ENCODE measurements at regions not wholly inside any gene's neighbourhood (a gene's known extent, or its start where the extent isn't known, plus 50 kb on each side); places are given as distances from the start of the nearest gene placed in this dataset.

DNA sequence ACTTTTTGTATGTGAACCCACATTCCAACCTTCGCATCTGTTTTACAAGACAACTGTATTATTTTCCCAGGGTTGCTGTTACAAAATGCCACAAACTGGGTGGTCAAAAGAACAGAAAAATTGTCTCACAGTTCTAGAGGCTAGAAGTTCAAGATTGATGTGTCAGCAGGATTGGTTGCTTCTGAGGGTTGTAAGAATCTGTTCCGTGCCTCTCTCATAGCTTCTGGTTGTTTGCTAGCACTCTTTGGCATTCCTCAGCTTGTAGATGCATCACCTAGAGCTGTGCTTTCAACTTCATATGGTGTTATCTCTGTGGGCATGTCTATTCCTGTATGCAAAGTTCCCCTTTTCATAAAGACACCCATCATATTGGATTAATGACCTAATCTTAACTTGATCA, 1067.2 kb downstream of the EPHA7 start:
- TF ChIP-seq, protein P1, sequence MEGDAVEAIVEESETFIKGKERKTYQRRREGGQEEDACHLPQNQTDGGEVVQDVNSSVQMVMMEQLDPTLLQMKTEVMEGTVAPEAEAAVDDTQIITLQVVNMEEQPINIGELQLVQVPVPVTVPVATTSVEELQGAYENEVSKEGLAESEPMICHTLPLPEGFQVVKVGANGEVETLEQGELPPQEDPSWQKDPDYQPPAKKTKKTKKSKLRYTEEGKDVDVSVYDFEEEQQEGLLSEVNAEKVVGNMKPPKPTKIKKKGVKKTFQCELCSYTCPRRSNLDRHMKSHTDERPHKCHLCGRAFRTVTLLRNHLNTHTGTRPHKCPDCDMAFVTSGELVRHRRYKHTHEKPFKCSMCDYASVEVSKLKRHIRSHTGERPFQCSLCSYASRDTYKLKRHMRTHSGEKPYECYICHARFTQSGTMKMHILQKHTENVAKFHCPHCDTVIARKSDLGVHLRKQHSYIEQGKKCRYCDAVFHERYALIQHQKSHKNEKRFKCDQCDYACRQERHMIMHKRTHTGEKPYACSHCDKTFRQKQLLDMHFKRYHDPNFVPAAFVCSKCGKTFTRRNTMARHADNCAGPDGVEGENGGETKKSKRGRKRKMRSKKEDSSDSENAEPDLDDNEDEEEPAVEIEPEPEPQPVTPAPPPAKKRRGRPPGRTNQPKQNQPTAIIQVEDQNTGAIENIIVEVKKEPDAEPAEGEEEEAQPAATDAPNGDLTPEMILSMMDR (IDR thresholded peaks at IDR 0.05) = no peak
- POLR2A ChIA-PET = no interaction called here
- no peaks in the 10 kb centered on the region for H3K27me3 Mint-ChIP-seq
- no peaks in the 10 kb centered on the region for H3K4me1 Mint-ChIP-seq (ENCODE audit: low read depth)
- intact Hi-C loops (cut with micrococcal nuclease) = no loop called here
- CTCF ChIA-PET = no interaction called here
- H3K36me3 Mint-ChIP-seq (ENCODE audit: low read depth) = no peaks in the 10 kb centered on the region
- ATAC-seq = no peak
- peaks cover 7% of the 10 kb centered on the region for H3K9me3 Mint-ChIP-seq
- H3K27ac Mint-ChIP-seq = no peak overlapping the region
- DNase-seq = no peak
- no peak overlapping the region for H3K4me3 Mint-ChIP-seq

DNA sequence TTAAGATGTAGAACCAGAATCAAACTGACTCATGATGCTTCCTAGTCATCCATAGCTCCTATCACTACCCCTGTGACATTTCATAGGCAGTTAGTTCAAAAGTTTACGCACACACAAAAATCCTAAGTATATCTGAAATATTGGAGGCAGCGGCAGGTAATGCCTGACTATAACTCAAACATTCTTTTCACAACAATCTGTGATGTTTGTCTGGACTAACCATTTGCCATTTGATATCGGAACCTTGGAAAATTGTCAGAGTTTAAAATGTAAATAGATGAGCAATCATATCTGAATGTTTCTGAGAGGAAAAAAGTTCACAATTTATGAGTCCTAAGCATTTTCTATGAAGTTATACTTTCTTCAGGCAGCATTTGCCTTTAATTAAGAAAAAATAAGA, 1078.2 kb downstream of the EPHA7 start:
- Mint-ChIP-seq H3K27me3 (no peaks in the 10 kb centered on the region), H3K36me3 (ENCODE audit: low read depth) (no peaks in the 10 kb centered on the region), H3K9me3 (no peaks in the 10 kb centered on the region), H3K27ac (no peak overlapping the region), H3K4me1 (ENCODE audit: low read depth) (no peaks in the 10 kb centered on the region), H3K4me3 (no peak overlapping the region)
- DNase-seq (no peak), ATAC-seq (no peak)
- ChIA-PET POLR2A (no interaction called here), CTCF (no interaction called here)
- TF ChIP-seq, protein P1 (IDR thresholded peaks at IDR 0.05) = no peak
- intact Hi-C loops (cut with micrococcal nuclease) = no loop called here

DNA sequence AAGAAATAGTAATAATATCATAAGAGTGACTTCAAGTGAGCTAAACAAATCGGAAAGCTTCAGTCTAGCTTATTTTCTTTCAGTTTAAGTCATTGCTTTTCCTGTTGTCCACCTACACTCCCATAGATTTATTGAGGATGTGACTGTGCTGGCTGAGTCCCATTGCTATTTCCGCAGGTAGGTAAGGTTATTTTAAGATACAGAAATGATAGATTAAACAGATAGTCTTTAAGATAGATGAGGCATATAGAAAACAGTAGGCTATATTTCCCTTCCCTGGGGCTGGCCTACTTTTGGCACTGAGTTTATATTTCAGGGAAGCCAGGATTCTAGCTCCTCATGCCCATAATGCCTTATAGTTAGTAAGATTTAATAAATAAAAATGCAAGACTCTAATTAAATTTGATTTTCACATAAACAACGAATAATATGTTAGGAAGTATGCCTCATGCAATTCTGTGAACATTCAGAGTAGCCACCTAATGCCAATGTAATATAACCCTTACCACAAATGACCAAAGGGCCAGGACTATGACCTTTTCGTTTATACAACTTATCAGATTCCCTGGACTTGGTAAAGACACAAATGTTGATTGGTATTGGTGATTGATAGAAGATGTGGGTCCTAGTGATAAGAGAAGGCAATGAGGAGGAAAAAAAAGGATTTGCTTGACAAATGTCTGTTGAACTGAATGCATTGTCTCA, 1079.3 kb downstream of the EPHA7 start:
- Mint-ChIP-seq H3K27me3 (no peaks in the 10 kb centered on the region), H3K36me3 (ENCODE audit: low read depth) (no peaks in the 10 kb centered on the region), H3K4me1 (ENCODE audit: low read depth) (no peaks in the 10 kb centered on the region), H3K9me3 (no peaks in the 10 kb centered on the region), H3K4me3 (no peak overlapping the region), H3K27ac (no peak overlapping the region)
- DNase-seq (no peak), ATAC-seq (no peak)
- intact Hi-C loops (cut with micrococcal nuclease) = no loop called here
- CTCF ChIA-PET = interaction anchor here (1.0 kb wide), 1 partner anchor 9 kb away, joined by 4 read pairs; no protein-coding TSS in a partner anchor
- POLR2A ChIA-PET = no interaction called here
- TF ChIP-seq, protein P1 (IDR thresholded peaks at IDR 0.05) = no peak

DNA sequence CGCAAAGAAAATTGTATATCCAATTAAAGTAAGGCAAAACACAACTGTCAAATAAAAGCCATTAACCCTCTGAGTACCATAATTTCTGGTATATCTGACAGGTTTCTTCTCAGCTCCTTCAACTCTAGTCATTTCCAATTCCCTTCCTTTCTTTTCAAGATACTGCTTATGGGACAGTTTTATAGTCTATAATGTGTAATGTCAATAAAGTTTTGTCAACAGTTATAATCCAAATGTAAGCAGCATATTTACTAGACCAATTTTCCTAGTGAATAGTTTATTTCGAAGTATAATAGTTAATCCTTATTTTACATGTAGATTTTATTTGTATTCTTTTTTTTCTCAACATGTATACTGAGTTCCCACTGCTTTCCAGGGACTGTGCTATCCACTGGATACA, 1081.8 kb downstream of the EPHA7 start:
- H3K4me3 Mint-ChIP-seq = no peak overlapping the region
- DNase-seq (no peak), ATAC-seq (no peak)
- no peaks in the 10 kb centered on the region for H3K27me3 Mint-ChIP-seq
- H3K9me3 Mint-ChIP-seq = no peaks in the 10 kb centered on the region
- ChIA-PET POLR2A (no interaction called here), CTCF (no interaction called here)
- H3K36me3 Mint-ChIP-seq (ENCODE audit: low read depth) = no peaks in the 10 kb centered on the region
- TF ChIP-seq, protein P1 (IDR thresholded peaks at IDR 0.05) = no peak
- no peak overlapping the region for H3K27ac Mint-ChIP-seq
- intact Hi-C loops (cut with micrococcal nuclease) = no loop called here
- H3K4me1 Mint-ChIP-seq (ENCODE audit: low read depth) = no peaks in the 10 kb centered on the region

DNA sequence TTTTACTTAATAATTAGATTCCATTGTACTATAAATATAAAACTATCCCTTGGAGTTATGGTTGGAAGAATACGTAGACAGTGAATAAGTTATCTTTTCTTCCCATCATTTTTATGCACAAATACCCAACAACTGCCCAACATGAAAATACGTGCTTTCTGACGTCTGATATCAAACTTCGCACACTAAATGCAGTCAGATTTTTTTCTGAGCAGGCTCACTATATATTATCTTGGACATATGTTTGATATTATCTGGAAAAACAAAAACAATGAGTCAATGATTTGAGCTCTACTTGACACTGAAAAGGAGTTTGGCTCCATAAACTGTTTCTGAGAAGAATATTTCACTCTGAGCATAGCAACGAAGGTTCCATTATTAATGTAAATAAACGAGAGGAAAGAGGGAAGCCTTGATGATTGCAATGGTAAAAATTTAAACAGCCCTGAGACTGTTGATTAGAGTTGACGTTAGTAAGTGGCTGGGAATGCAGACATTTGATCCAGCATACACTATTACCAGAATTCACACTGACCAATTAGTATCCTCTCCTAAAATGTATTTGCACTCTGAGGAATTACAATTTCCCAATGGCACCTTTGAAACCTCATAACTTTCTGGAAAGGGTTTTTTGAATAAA, 1090.0 kb downstream of the EPHA7 start:
- POLR2A ChIA-PET = no interaction called here
- intact Hi-C loops (cut with micrococcal nuclease) = no loop called here
- TF ChIP-seq, protein P1 (IDR thresholded peaks at IDR 0.05) = no peak

More for the DNA sequence above, 1090.0 kb downstream of the EPHA7 start:
- Mint-ChIP-seq H3K4me1 (ENCODE audit: low read depth) (no peaks in the 10 kb centered on the region), H3K9me3 (peaks cover 5% of the 10 kb centered on the region), H3K27ac (no peak overlapping the region), H3K27me3 (no peaks in the 10 kb centered on the region), H3K36me3 (ENCODE audit: low read depth) (no peaks in the 10 kb centered on the region), H3K4me3 (no peak overlapping the region)
- DNase-seq (no peak), ATAC-seq (no peak)
- CTCF ChIA-PET = no interaction called here

All from activated CD8-positive, alpha-beta T cell treated with anti-CD3 and anti-CD28 coated beads for 36 hours (primary cell).